ENCODE measurements at regions not wholly inside any gene's neighbourhood (a gene's known extent, or its start where the extent isn't known, plus 50 kb on each side); places are given as distances from the start of the nearest gene placed in this dataset.

DNA sequence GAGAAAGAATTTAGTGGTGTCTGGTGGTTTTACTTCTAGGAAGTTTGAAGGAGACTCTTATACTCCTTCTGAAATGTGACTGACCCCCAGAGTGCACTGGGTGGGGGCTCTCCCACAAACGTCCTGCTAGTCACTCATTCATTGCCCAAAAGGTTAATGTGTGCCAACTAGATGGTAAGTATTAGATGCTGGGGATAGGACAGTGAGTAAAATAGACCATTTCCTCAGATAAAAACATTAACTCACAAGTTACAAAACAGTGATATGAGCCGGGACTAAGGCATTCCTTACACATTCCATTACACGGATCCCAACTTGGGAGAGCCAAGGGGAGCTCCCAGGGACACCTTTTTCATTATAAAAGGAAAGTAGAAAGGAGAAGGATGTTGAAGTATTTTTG is 185.1 kb downstream of the ATXN7L3B start:
- no peak overlapping the region for H3K4me3 ChIP-seq (ENCODE audit: low read depth, low read length)
- TF ChIP-seq, protein P1, sequence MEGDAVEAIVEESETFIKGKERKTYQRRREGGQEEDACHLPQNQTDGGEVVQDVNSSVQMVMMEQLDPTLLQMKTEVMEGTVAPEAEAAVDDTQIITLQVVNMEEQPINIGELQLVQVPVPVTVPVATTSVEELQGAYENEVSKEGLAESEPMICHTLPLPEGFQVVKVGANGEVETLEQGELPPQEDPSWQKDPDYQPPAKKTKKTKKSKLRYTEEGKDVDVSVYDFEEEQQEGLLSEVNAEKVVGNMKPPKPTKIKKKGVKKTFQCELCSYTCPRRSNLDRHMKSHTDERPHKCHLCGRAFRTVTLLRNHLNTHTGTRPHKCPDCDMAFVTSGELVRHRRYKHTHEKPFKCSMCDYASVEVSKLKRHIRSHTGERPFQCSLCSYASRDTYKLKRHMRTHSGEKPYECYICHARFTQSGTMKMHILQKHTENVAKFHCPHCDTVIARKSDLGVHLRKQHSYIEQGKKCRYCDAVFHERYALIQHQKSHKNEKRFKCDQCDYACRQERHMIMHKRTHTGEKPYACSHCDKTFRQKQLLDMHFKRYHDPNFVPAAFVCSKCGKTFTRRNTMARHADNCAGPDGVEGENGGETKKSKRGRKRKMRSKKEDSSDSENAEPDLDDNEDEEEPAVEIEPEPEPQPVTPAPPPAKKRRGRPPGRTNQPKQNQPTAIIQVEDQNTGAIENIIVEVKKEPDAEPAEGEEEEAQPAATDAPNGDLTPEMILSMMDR (IDR thresholded peaks at IDR 0.05; ENCODE audit: insufficient read depth, low read depth, low read length, missing control alignments): no peak
- DNase-seq (ENCODE audit: low read depth): no peak

DNA sequence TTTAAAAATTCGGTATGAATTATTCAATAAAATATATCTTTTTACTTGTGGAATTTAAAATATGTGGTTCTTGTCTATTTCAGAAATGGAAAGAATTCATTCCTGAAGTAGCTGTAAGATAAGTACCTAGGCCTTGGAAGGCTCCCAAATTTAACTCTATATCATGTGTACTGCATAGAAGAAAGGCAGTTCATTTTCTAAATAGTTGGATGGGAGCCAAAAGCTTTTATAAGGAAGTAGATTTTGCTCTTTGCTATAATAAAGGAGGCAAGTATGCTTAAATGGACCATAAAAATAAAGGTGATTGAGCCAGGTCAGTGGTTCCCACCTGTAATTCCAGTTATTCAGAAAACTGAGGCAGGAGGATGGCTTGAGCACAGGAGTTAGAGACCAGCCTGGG is 187.5 kb downstream of the ATXN7L3B start:
- TF ChIP-seq, protein P1 (IDR thresholded peaks at IDR 0.05; ENCODE audit: insufficient read depth, low read depth, low read length, missing control alignments): no peak
- no peak for DNase-seq (ENCODE audit: low read depth)

DNA sequence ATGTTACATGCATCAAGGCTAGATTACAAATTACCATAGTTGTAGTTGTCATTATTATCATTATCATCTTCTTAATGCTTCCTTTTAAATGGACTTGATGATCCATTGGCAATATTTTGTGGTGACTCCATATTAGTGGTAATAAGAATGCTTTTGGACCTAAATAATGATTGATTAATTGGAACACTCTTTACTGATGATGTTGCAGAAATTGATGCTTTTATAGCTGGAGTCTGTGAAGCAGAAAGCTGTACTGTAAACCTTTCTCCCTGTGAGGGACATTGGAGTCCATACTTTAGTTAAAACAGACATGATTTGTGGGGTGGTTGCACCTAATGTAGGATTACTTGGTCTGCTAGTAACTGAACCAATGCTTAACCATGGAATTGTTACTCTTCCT is 190.4 kb downstream of the ATXN7L3B start:
- no peak for DNase-seq (ENCODE audit: low read depth)
- TF ChIP-seq, protein P1 (IDR thresholded peaks at IDR 0.05; ENCODE audit: insufficient read depth, low read depth, low read length, missing control alignments): no peak
- no peak overlapping the region for H3K4me3 ChIP-seq (ENCODE audit: low read depth, low read length)

More for the DNA sequence above, 187.5 kb downstream of the ATXN7L3B start:
- H3K4me3 ChIP-seq (ENCODE audit: low read depth, low read length): no peak overlapping the region

DNA sequence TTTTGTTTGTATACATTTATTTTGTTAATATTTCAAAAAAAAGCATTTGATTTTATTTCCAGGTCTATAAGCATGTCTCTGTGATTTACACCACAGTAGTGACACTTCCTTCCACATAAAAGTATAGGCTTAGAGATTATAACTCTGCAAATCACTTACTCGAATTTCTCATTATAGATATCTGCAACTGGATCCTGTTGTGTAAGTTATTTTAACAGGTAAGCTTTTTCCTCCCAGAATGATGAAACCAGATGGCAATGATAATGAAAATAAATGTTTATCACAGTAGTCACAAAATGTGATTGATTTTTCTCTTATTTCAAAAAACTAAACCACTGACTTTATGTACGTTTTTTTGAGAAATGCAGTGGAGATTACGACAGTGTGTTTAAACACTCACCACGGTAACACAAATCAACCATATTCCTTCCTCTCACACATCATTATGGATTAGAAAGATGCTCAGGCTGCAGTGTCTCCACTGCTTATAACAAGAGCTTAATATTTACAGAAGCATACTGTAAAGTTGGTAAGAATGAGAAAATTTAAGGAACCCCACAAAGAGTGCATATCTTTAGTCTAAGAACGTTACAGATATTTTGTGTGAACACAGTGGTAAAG is 194.6 kb downstream of the ATXN7L3B start:
- no peak for DNase-seq (ENCODE audit: low read depth)
- H3K4me3 ChIP-seq (ENCODE audit: low read depth, low read length): no peak overlapping the region
- TF ChIP-seq, protein P1 (IDR thresholded peaks at IDR 0.05; ENCODE audit: insufficient read depth, low read depth, low read length, missing control alignments): no peak

DNA sequence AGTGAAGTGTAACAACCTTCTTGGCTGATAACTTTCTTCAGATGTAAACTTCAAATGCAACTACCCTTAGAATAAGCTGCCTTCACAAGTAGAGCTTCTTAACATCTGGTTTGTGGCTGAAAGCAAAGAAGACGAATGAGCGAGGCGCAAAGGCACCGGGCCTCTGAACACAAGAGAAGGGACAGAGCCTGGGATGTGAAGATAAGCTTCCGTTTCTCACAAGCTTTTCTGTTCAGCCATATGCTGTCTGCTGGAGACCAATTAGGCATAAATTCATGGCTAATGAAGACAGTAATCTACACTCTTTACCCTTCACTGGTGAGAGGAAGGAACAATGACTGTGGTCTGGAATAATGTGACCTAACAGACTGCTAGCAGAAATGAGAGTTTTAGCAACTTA is 195.2 kb downstream of the ATXN7L3B start:
- no peak overlapping the region for H3K4me3 ChIP-seq (ENCODE audit: low read depth, low read length)
- TF ChIP-seq, protein P1 (IDR thresholded peaks at IDR 0.05; ENCODE audit: insufficient read depth, low read depth, low read length, missing control alignments): no peak
- DNase-seq (ENCODE audit: low read depth): no peak

DNA sequence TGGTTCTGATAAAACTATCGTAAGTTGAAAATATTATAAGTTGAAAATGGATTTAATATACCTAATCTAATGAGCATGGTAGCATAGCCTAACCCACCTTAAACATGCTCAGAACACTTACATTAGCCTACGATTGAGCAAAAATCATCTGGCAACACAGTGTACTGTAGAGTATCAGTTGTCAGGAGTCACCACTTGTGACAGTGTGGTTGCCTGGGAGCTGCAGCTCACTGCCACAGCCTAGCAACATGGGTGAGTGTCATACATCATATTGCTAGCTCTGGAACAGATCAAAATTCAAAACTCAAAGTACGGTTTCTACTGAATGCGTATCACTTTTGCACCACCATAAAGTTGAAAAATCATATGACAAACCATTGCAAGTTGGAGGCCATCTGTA is 203.5 kb downstream of the ATXN7L3B start:
- TF ChIP-seq, protein P1 (IDR thresholded peaks at IDR 0.05; ENCODE audit: insufficient read depth, low read depth, low read length, missing control alignments): no peak
- no peak overlapping the region for H3K4me3 ChIP-seq (ENCODE audit: low read depth, low read length)
- DNase-seq (ENCODE audit: low read depth): no peak

DNA sequence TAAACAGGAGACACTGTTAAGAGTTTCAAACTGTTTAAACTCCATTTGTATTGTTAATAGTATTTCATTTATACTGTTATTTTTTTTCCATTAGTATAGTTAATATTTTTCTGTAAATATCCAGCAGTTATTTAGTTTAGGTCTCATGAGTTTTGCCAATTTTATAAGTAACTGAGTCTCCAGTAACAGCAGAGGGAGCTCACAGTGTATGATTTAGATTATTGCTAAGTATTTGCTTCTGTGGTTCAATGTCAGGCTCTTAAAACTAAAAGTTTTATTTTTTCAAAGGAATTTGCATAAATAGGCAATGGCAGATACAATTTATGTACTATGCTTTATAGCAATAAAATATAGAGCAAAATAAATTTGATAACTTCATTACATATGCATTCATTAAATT is 209.7 kb downstream of the ATXN7L3B start:
- H3K4me3 ChIP-seq (ENCODE audit: low read depth, low read length): no peak overlapping the region
- DNase-seq (ENCODE audit: low read depth): no peak
- TF ChIP-seq, protein P1 (IDR thresholded peaks at IDR 0.05; ENCODE audit: insufficient read depth, low read depth, low read length, missing control alignments): no peak
